ENCODE measurements at regions not wholly inside any gene's neighbourhood (a gene's known extent, or its start where the extent isn't known, plus 50 kb on each side); places are given as distances from the start of the nearest gene placed in this dataset.

- WGBS, 2 experiments (ENCODE audit: insufficient coverage in 2 of 2) = 72 to 78% methylated on average over 2 to 4 of the region's 4 CpGs
- Histone ChIP-seq H3K4me1 (ENCODE audit: control insufficient read depth, insufficient read depth, low read length, poor library complexity, severe bottlenecking) (no peaks in the 10 kb centered on the region), H3K9me3 (ENCODE audit: control insufficient read depth, low read length) (peaks cover 3% of the 10 kb centered on the region), H3K27ac (ENCODE audit: low read depth, low read length, severe bottlenecking) (no peak overlapping the region), H3K4me3 (ENCODE audit: extremely low read depth, insufficient read depth, low read length, poor library complexity, severe bottlenecking) (no peak overlapping the region), H3K36me3 (ENCODE audit: control insufficient read depth, insufficient read depth, low read length) (no peaks in the 10 kb centered on the region)
These were observed 191.3 kb upstream of the MYL2 start for GRCh38 chr12:111111681-111112080.

GRCh38 chr12:111110556-111110955 is 190.2 kb upstream of the MYL2 start:
- WGBS, 2 experiments (ENCODE audit: insufficient coverage in 2 of 2) = 82 to 89% methylated on average over 5 of the region's 5 CpGs
- no peaks in the 10 kb centered on the region for H3K36me3 ChIP-seq (ENCODE audit: control insufficient read depth, insufficient read depth, low read length)
- no peak overlapping the region for H3K27ac ChIP-seq (ENCODE audit: low read depth, low read length, severe bottlenecking)
- H3K4me3 ChIP-seq (ENCODE audit: extremely low read depth, insufficient read depth, low read length, poor library complexity, severe bottlenecking) = no peak overlapping the region
- H3K9me3 ChIP-seq (ENCODE audit: control insufficient read depth, low read length) = peaks cover 3% of the 10 kb centered on the region
- no peaks in the 10 kb centered on the region for H3K4me1 ChIP-seq (ENCODE audit: control insufficient read depth, insufficient read depth, low read length, poor library complexity, severe bottlenecking)

- WGBS, 2 experiments (ENCODE audit: insufficient coverage in 2 of 2) = 90 to 92% methylated on average over 1 to 2 of the region's 2 CpGs
- Histone ChIP-seq H3K4me1 (ENCODE audit: control insufficient read depth, insufficient read depth, low read length, poor library complexity, severe bottlenecking) (no peaks in the 10 kb centered on the region), H3K4me3 (ENCODE audit: extremely low read depth, insufficient read depth, low read length, poor library complexity, severe bottlenecking) (no peak overlapping the region), H3K27ac (ENCODE audit: low read depth, low read length, severe bottlenecking) (no peak overlapping the region), H3K36me3 (ENCODE audit: control insufficient read depth, insufficient read depth, low read length) (no peaks in the 10 kb centered on the region), H3K9me3 (ENCODE audit: control insufficient read depth, low read length) (peaks cover 3% of the 10 kb centered on the region)
These were observed 188.3 kb upstream of the MYL2 start for GRCh38 chr12:111108726-111109125.

- H3K36me3 ChIP-seq (ENCODE audit: control insufficient read depth, insufficient read depth, low read length) = no peaks in the 10 kb centered on the region
- H3K4me1 ChIP-seq (ENCODE audit: control insufficient read depth, insufficient read depth, low read length, poor library complexity, severe bottlenecking) = no peaks in the 10 kb centered on the region
- peaks cover 3% of the 10 kb centered on the region for H3K9me3 ChIP-seq (ENCODE audit: control insufficient read depth, low read length)
- 79 to 82% methylated on average over 5 to 6 of the region's 6 CpGs for WGBS, 2 experiments (ENCODE audit: insufficient coverage in 2 of 2)
- no peak overlapping the region for H3K27ac ChIP-seq (ENCODE audit: low read depth, low read length, severe bottlenecking)
- no peak overlapping the region for H3K4me3 ChIP-seq (ENCODE audit: extremely low read depth, insufficient read depth, low read length, poor library complexity, severe bottlenecking)
These were observed 187.2 kb upstream of the MYL2 start for GRCh38 chr12:111107392-111108178.

GRCh38 chr12:111105294-111105693 is 184.9 kb upstream of the MYL2 start:
- Histone ChIP-seq H3K36me3 (ENCODE audit: control insufficient read depth, insufficient read depth, low read length) (no peaks in the 10 kb centered on the region), H3K27ac (ENCODE audit: low read depth, low read length, severe bottlenecking) (no peak overlapping the region), H3K4me1 (ENCODE audit: control insufficient read depth, insufficient read depth, low read length, poor library complexity, severe bottlenecking) (no peaks in the 10 kb centered on the region), H3K9me3 (ENCODE audit: control insufficient read depth, low read length) (peaks cover 3% of the 10 kb centered on the region), H3K4me3 (ENCODE audit: extremely low read depth, insufficient read depth, low read length, poor library complexity, severe bottlenecking) (no peak overlapping the region)
- WGBS, 2 experiments (ENCODE audit: insufficient coverage in 2 of 2) = 93 to 96% methylated on average over 4 of the region's 6 CpGs

- no peak overlapping the region for H3K4me3 ChIP-seq (ENCODE audit: extremely low read depth, insufficient read depth, low read length, poor library complexity, severe bottlenecking)
- WGBS, 2 experiments (ENCODE audit: insufficient coverage in 2 of 2) = 87 to 100% methylated on average over 2 of the region's 2 CpGs
- H3K36me3 ChIP-seq (ENCODE audit: control insufficient read depth, insufficient read depth, low read length) = no peaks in the 10 kb centered on the region
- H3K4me1 ChIP-seq (ENCODE audit: control insufficient read depth, insufficient read depth, low read length, poor library complexity, severe bottlenecking) = no peaks in the 10 kb centered on the region
- peaks cover 3% of the 10 kb centered on the region for H3K9me3 ChIP-seq (ENCODE audit: control insufficient read depth, low read length)
- H3K27ac ChIP-seq (ENCODE audit: low read depth, low read length, severe bottlenecking) = no peak overlapping the region
These were observed 183.2 kb upstream of the MYL2 start for GRCh38 chr12:111103583-111103982.

- Histone ChIP-seq H3K4me3 (ENCODE audit: extremely low read depth, insufficient read depth, low read length, poor library complexity, severe bottlenecking) (no peak overlapping the region), H3K36me3 (ENCODE audit: control insufficient read depth, insufficient read depth, low read length) (no peaks in the 10 kb centered on the region), H3K27ac (ENCODE audit: low read depth, low read length, severe bottlenecking) (no peak overlapping the region), H3K9me3 (ENCODE audit: control insufficient read depth, low read length) (no peaks in the 10 kb centered on the region), H3K4me1 (ENCODE audit: control insufficient read depth, insufficient read depth, low read length, poor library complexity, severe bottlenecking) (no peaks in the 10 kb centered on the region)
- 90 to 92% methylated on average over 10 to 11 of the region's 14 CpGs for WGBS, 2 experiments (ENCODE audit: insufficient coverage in 2 of 2)
These were observed 181.8 kb upstream of the MYL2 start for GRCh38 chr12:111102102-111102739.

GRCh38 chr12:111101003-111101402 is 180.6 kb upstream of the MYL2 start:
- Histone ChIP-seq H3K4me1 (ENCODE audit: control insufficient read depth, insufficient read depth, low read length, poor library complexity, severe bottlenecking) (no peaks in the 10 kb centered on the region), H3K36me3 (ENCODE audit: control insufficient read depth, insufficient read depth, low read length) (no peaks in the 10 kb centered on the region), H3K27ac (ENCODE audit: low read depth, low read length, severe bottlenecking) (no peak overlapping the region), H3K9me3 (ENCODE audit: control insufficient read depth, low read length) (no peaks in the 10 kb centered on the region), H3K4me3 (ENCODE audit: extremely low read depth, insufficient read depth, low read length, poor library complexity, severe bottlenecking) (no peak overlapping the region)
- WGBS, 2 experiments (ENCODE audit: insufficient coverage in 2 of 2) = 86 to 96% methylated on average over 5 to 6 of the region's 7 CpGs

- Histone ChIP-seq H3K4me3 (ENCODE audit: extremely low read depth, insufficient read depth, low read length, poor library complexity, severe bottlenecking) (no peak overlapping the region), H3K4me1 (ENCODE audit: control insufficient read depth, insufficient read depth, low read length, poor library complexity, severe bottlenecking) (no peaks in the 10 kb centered on the region), H3K36me3 (ENCODE audit: control insufficient read depth, insufficient read depth, low read length) (no peaks in the 10 kb centered on the region), H3K27ac (ENCODE audit: low read depth, low read length, severe bottlenecking) (no peak overlapping the region), H3K9me3 (ENCODE audit: control insufficient read depth, low read length) (no peaks in the 10 kb centered on the region)
- 83 to 95% methylated on average over 4 of the region's 4 CpGs for WGBS, 2 experiments (ENCODE audit: insufficient coverage in 2 of 2)
These were observed 180.2 kb upstream of the MYL2 start for GRCh38 chr12:111100554-111100953.

- WGBS, 2 experiments (ENCODE audit: insufficient coverage in 2 of 2) = 87 to 90% methylated on average over 13 to 14 of the region's 15 CpGs
- Histone ChIP-seq H3K4me1 (ENCODE audit: control insufficient read depth, insufficient read depth, low read length, poor library complexity, severe bottlenecking) (no peaks in the 10 kb centered on the region), H3K27ac (ENCODE audit: low read depth, low read length, severe bottlenecking) (no peak overlapping the region), H3K36me3 (ENCODE audit: control insufficient read depth, insufficient read depth, low read length) (no peaks in the 10 kb centered on the region), H3K4me3 (ENCODE audit: extremely low read depth, insufficient read depth, low read length, poor library complexity, severe bottlenecking) (no peak overlapping the region), H3K9me3 (ENCODE audit: control insufficient read depth, low read length) (no peaks in the 10 kb centered on the region)
These were observed 179.6 kb upstream of the MYL2 start for GRCh38 chr12:111100003-111100402.

GRCh38 chr12:111099186-111099585 is 178.8 kb upstream of the MYL2 start:
- 76 to 98% methylated on average over 4 to 6 of the region's 8 CpGs for WGBS, 2 experiments (ENCODE audit: insufficient coverage in 2 of 2)
- Histone ChIP-seq H3K9me3 (ENCODE audit: control insufficient read depth, low read length) (no peaks in the 10 kb centered on the region), H3K27ac (ENCODE audit: low read depth, low read length, severe bottlenecking) (no peak overlapping the region), H3K36me3 (ENCODE audit: control insufficient read depth, insufficient read depth, low read length) (no peaks in the 10 kb centered on the region), H3K4me1 (ENCODE audit: control insufficient read depth, insufficient read depth, low read length, poor library complexity, severe bottlenecking) (no peaks in the 10 kb centered on the region), H3K4me3 (ENCODE audit: extremely low read depth, insufficient read depth, low read length, poor library complexity, severe bottlenecking) (no peak overlapping the region)

All from mesodermal cell (in vitro differentiated cells).